SK-MEL-5 (cell line): ENCODE measurements at regions not wholly inside any gene's neighbourhood (a gene's known extent, or its start where the extent isn't known, plus 50 kb on each side); places are given as distances from the start of the nearest gene placed in this dataset.
"Not testable (repeated sequence)": the region's sequence is repeated elsewhere in the genome, so short reads cannot be mapped to it uniquely, and the experiment has no call there.

Source experiments
- DNase-seq: peaks from one replicate; pipeline ENCODE4 v3.0.0-alpha.2; 2016; ENCODE audit warnings: low read depth, low spot score
- in situ Hi-C: cut with HindIII; loops from 2 replicates; pipeline ENCODE4 v1.10.0; 2016; ENCODE audit warnings: low sequenced_read_pairs, high pct_unique_total_duplicates, low pct_unique_long_range_greater_than_20kb
- small RNA-seq, 2 experiments: library from RNA; depleted of rRNA; stranded (forward); fragments of <200 nt; gene quantifications; one replicate each; pipeline ENCODE3, GENCODE V24; 2014

- no peak for DNase-seq
- in situ Hi-C loops, result no loop called here
These were observed 74.0 kb upstream of the TERB2 start for GRCh38 chr15:44882499-44882968.

DNA sequence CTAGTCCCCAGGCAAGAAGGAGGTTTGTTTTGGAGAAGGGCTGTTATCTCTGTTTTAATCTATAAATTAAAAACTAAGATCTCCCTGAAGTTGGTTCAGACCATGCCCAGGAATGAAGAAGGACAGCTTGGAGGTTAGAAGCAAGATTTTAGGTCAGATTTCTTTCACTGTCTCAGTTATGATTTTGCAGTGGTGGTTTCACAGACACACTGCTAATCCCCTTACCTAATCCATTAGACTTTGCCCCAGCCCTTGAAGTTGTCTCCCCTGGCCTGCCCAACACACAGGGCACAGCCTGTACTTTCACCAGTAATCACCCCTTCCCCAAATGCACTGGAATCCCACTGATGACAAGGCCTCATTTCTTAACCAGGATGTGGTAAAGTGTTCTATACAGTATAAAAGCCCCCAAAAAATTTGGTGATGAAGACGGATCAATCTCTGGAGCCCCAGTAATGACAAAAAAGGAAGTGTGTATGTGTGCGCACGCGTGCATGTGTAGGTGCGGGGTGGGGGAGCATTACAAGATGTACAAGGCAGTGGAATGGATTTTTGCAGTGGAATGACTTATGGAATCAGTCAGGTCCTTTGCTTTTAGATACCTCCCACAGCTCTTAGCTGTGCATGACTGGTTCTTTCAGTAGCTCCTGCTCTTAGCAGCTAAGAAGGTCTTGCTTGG is 73.1 kb upstream of the TERB2 start:
- no peak for DNase-seq
- in situ Hi-C loops, result no loop called here

- in situ Hi-C loops, DNase-seq: not testable (repeated sequence)
These were observed 57.4 kb upstream of the TERB2 start for GRCh38 chr15:44898890-44899651.

GRCh38 chr15:44899775-44900174 is 56.7 kb upstream of the TERB2 start:
- in situ Hi-C loops, DNase-seq: not testable (repeated sequence)

DNA sequence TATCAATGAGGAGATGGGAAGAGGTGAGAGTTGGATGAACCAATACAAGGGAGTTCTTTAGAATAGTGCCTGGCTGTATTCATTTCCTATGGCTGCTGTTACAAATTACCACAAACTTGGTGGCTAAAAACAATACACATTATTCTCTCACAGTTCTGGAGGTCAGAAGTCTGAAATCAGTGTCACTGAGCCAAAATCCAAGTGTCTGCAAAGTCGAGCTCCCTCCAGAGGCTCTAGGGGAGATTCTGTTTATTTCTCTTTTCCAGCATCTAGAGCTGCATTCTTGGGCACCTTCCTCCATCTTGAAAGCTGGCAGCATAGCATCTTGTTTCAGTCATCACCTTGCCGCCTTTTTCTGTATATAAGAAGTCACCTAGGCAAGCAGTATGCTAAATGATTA is 55.7 kb upstream of the TERB2 start:
- in situ Hi-C loops, DNase-seq: not testable (repeated sequence)

GRCh38 chr15:44903281-44903680 is 53.2 kb upstream of the TERB2 start:
- in situ Hi-C loops, DNase-seq: not testable (repeated sequence)

- in situ Hi-C loops, DNase-seq: not testable (repeated sequence)
These were observed 51.7 kb upstream of the TERB2 start for GRCh38 chr15:44904651-44905340.

Small RNA genes in the stretch of these regions (small RNA-seq; reads per million reads assigned to genes)
- gene RF00019 (0 reads per million in 2 experiments), gene RNU1-119P (0 to 0.05 reads per million in 2 experiments)
